Medulla oblongata (tissue), 1 donor: ENCODE measurements at regions not wholly inside any gene's neighbourhood (a gene's known extent, or its start where the extent isn't known, plus 50 kb on each side); places are given as distances from the start of the nearest gene placed in this dataset.

Experiments
- DNase-seq: peaks from one replicate; pipeline ENCODE4 v3.0.0-alpha.2; 2015; ENCODE audit errors: extremely low spot score

DNA sequence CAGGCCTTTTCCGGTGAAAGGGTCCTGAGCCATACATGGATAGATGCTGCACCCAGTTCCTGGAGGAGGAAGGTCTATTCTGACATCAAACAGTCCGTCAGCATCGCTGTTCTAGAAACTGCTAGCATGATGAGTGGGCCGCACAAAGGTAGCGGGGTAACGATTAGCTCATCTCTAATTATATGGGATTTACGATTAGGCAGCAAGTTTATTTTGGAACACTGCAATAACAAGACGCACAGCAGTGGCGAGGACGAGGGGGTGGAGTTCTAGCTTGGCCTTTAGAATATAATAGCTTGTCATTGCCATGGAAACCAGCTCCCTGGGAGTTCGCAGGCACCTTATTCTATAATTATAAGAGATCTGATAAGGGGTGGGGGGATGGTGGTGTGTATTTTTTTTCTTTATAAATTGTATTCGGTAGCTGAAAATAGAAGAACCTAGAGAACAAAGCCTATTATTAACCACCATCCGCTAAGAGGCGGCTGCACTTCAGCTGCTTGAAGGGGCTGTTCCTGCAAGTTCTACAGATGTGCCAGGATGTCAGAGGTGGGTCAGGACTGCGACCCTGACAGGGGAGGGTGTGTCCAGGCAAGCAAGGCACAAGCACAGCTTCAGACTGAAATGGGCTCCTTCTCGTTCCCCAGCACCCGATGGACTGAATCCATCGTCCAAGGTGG, 311.0 kb downstream of the AGTPBP1 start:
- DNase-seq: no peak

DNA sequence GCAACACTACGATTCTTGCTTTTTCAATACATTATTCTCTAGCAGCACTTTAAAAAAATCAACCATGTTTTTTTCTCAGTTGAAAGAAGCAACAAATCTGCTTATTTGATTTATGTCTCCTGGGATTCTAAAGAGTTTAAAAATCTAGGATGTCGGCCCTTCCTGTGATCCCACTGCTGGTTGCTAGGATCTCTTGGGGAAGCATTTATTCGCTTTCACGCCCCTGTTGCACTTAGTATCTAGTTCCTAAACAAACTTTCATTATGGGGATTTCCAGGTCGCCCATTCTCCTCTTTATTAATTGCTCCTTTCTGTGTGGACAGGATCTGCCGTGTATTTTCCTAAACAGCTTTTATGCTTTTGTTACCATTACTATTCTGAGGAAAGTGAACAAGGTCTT, 313.5 kb downstream of the AGTPBP1 start:
- DNase-seq: no peak

GRCh38 chr9:85427772-85428171, 314.0 kb downstream of the AGTPBP1 start:
- no peak for DNase-seq

DNA sequence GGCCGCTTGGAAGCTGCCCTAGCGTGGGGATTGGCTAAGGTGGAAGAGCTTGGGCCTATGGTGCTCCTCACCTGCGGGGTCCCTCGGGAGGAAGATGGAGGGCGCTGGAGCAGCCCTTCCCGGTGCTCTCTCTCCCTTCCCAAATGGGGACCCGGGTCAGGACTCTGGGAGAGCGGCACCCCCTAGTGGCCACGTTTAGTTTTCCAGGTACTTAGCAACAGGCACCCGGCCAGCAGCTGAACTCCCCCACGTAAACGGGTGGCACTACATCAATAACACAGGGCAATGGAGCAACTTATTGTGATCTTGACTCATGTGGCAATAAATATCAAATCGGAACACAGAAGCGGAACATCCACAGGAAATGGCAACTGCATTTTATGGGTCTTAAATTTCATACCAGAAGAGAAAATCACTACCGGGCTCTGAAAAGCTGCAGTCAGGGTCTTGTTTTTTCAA, 316.6 kb downstream of the AGTPBP1 start:
- DNase-seq: peak; percentile 58

- no peak for DNase-seq
These were observed 318.3 kb downstream of the AGTPBP1 start for GRCh38 chr9:85423422-85423821.

- DNase-seq: no peak
These were observed 320.1 kb downstream of the AGTPBP1 start for GRCh38 chr9:85421641-85422040.

GRCh38 chr9:85420750-85421149, 321.0 kb downstream of the AGTPBP1 start:
- no peak for DNase-seq

GRCh38 chr9:85417674-85418073, 324.1 kb downstream of the AGTPBP1 start:
- no peak for DNase-seq

DNA sequence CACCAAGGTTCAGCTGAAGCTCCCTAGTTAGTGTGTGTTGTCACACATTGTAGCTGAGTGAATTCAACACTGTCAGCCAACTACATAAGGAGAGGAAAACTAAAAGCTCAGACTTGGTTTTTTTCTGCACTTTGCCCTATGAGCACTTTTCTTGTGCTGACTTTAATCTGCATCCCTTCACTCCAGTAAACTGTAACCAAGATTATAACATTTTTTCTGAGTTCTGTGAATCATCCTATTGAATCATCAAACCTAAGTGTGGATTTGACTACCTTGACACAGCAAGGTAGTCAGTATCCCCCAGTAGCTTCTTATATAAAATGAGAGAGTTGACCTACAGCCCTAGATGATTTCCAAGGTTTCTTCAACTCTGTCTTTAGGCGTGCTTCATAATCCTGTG, 325.0 kb downstream of the AGTPBP1 start:
- DNase-seq: no peak

DNA sequence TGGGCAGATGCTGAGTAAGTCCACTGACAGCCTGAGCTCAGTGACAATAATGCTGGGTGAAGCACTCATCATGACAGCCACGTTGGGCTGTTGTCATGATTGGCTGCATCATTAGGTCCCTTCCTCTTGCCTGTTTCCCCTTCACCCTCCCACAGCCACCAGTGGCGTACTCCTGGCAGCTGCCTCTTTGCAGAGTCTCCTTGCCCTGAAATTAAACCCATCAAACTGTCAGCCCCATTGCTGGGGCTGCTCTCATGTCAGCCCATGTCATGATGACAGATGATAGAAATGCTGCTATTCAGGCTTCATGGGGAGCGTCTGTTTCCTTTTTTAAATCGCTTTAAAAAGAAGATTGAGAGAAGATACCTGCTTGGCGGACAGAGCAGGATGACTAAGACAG, 327.4 kb downstream of the AGTPBP1 start:
- no peak for DNase-seq

- DNase-seq: no peak
These were observed 333.3 kb downstream of the AGTPBP1 start for GRCh38 chr9:85408494-85408893.

DNA sequence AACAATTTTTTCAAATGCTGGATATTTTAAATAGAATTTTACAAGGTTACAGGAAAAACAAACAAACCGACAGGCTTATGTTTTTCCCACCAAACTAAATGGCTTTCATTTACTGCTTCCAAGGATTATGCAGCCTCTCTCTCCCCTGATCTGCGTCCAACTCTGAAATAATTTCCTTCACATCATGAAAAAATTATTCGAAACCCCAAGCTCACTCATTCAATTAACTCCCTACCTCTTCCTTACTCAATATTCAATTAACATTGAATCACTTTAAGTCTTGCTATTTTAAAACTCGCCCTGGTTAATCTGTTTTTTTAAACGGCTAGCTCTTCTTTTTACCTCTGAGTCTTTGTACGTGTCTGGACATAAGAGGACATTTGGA, 336.2 kb downstream of the AGTPBP1 start:
- no peak for DNase-seq

GRCh38 chr9:85404911-85405565, 336.7 kb downstream of the AGTPBP1 start:
- no peak for DNase-seq

DNA sequence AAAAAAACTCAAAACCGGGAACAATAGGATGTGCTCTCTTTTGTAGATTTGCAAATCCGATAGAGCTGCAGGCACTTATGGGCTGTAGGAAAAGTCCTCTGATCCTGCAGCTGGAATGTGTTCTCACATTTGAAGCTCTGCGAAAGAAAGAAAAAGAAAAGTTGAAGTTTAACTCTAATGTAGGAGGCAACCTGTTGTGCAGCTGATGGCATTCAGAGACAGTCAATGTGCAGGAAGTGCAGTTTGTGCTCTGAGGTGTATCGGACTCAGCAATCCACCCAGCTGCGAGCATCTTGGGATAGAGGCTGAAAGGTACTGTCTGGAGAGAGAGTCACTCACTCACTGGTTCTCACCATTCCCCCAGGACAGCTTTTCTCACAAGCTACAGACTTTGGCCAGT, 339.2 kb downstream of the AGTPBP1 start:
- DNase-seq: no peak

GRCh38 chr9:85401998-85402397, 339.8 kb downstream of the AGTPBP1 start:
- DNase-seq: no peak

DNA sequence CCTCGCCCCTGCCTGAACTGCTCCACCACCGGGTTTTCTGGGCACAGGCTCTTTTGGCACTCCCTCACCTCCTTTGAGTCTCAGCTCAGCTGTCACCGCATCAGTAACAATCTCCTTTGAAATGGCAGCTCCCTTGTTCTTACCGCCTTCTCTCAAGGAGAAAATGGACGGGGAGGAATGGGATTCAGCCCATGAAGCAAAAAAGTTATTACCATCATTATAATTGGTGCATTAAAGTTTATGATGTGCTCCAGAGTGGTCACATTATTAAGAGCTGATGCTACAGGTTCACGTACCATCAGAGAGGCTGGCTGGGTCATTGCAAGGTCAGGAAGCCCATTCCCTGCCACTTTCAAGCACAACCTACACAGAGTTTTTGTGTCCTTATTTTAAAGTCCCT, 344.7 kb downstream of the AGTPBP1 start:
- DNase-seq: no peak

DNA sequence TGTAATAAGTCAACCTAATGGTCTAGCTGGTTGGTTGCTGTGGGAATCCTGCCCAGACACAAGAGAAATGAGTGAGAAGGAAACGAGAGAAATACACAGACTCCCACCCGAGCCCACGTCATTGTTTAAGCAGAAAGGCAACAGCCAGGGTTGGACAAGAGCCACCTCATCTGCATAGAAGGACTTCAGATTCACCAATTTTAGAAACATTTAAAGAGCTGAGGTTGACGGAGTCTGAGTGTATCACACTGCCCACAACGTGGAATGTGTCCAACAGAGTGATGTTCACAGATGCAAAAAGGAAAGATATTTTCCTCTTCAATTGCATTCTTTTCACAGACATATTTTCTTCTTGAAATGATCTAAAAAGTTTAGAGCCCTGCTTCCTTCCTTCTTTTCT, 349.5 kb downstream of the AGTPBP1 start:
- DNase-seq: no peak

DNA sequence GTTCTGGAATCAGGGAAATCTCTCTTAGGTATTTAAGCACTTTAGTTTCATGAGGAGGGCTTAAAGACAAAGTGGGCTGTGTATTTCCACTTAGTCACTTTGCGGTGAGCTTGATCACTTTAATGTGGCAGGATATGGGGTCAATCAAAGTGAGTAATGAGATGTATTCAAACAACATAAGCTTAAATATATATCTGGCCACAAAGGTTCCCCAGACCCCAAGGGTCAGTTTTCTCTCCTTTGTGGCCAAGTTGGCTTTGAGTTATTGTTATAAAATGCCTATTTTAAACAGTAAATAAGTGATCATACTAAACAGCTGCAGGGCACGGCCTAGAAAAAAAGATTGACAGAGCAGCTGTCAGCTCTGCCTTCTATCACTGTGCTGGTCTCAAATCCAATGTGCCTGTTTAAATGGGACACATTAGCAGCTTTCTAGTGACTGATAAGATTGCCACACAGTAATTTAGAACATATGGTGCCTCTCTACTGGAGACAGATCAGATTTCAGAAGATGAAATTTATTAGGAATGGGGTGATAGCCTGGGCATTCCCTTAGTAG, 363.9 kb downstream of the AGTPBP1 start:
- DNase-seq: no peak

DNA sequence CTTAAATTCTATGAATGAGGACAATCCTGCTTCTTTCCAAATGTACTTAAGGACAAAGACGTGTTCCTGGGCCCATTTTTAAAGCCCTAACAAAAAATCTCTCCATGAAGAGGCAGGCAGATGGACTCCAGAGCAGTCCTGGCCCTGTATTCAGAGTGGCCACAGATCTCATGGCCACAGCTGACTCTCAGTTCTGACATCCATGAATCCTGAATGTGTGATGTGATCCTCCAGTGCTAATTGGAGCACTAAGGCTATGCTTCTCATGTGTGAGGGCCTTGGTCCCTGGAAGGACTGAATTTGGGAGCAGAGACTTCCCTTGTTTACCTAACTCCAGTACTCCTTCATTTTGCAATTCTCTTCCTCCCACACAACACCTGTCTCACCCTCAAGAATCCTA, 373.0 kb downstream of the AGTPBP1 start:
- no peak for DNase-seq

DNA sequence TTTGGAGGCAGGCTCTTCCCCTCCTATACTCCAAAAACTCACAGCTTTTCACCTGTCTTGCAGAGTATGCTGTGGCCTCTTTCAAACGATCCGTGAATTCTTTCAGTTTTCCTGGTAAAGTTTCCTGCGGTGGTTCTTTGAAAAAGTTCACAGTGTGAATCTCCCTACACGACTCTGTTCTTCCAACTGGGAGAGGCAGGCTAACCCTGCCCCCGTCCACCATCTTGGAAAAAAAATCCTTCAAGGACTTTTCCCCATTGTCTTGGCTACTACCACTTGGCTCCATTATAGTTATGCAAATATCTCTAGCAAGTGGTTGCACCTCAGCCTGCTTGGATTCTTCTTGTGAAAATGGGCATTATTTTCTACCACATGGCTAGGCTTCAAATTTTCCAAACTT, 382.6 kb downstream of the AGTPBP1 start:
- no peak for DNase-seq

GRCh38 chr9:85349046-85349445, 392.7 kb downstream of the AGTPBP1 start:
- no peak for DNase-seq

- DNase-seq: no peak
These were observed 394.2 kb downstream of the AGTPBP1 start for GRCh38 chr9:85347541-85347940.

DNA sequence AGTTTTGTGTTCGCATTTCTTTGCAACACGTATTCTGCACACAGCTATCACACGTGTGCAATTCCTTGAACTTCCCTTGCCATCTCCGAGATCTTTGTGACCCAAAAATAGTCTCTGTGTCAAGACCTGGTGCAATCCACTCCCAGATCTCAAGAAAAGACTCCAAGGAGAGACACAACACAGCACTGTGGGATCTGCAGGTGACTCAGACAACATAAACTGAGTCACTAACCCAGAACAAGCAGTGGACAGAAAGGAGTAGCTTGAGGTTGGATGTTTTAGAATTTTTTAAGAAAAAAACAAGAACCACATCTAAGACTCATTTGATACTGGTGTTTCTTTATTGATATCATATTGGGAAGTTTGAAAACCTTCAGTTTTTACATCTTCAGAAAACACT, 396.9 kb downstream of the AGTPBP1 start:
- no peak for DNase-seq
